HEK293 (cell line): ENCODE measurements at regions not wholly inside any gene's neighbourhood (a gene's known extent, or its start where the extent isn't known, plus 50 kb on each side); places are given as distances from the start of the nearest gene placed in this dataset.

ENCODE experiments used
- CTCF ChIP-seq: fragments of 450-650 bp; formaldehyde crosslinking; IDR thresholded peaks from 2 replicates; pipeline ENCODE4 v1.5.1; 2016; ENCODE audit warnings: missing biosample characterization, missing genetic modification characterization
- KLF16 ChIP-seq: fragments of 450-650 bp; formaldehyde crosslinking; IDR thresholded peaks from 2 replicates; pipeline ENCODE4 v1.5.1; 2017; ENCODE audit warnings: missing biosample characterization, missing genetic modification characterization
- SALL2 ChIP-seq: fragments of 450-650 bp; formaldehyde crosslinking; IDR thresholded peaks from 2 replicates; pipeline ENCODE4 v1.5.0; 2017; ENCODE audit warnings: missing biosample characterization, mild to moderate bottlenecking, missing genetic modification characterization, borderline replicate concordance
- ZBTB7A ChIP-seq: fragments of 450-650 bp; formaldehyde crosslinking; IDR thresholded peaks from 2 replicates; pipeline ENCODE4 v1.5.1; 2016; ENCODE audit warnings: low read depth, missing biosample characterization, missing genetic modification characterization
- ZNF157 ChIP-seq: fragments of 450-650 bp; formaldehyde crosslinking; IDR thresholded peaks from 2 replicates; pipeline ENCODE4 v1.5.1; 2016; ENCODE audit warnings: missing biosample characterization, missing genetic modification characterization
- ZNF174 ChIP-seq: fragments of 450-650 bp; formaldehyde crosslinking; IDR thresholded peaks from 2 replicates; pipeline ENCODE4 v1.5.0; 2017; ENCODE audit warnings: missing biosample characterization, mild to moderate bottlenecking, missing genetic modification characterization
- ZNF701 ChIP-seq: fragments of 450-650 bp; formaldehyde crosslinking; IDR thresholded peaks from 2 replicates; pipeline ENCODE4 v1.5.1; 2016; ENCODE audit warnings: missing biosample characterization, missing genetic modification characterization
- ZNF747 ChIP-seq: fragments of 450-650 bp; formaldehyde crosslinking; IDR thresholded peaks from 2 replicates; pipeline ENCODE4 v1.5.1; 2016; ENCODE audit warnings: missing biosample characterization, missing genetic modification characterization
- ZNF777 ChIP-seq: fragments of 450-650 bp; formaldehyde crosslinking; IDR thresholded peaks from 2 replicates; pipeline ENCODE4 v1.5.1; 2017; ENCODE audit warnings: missing biosample characterization, missing genetic modification characterization, borderline replicate concordance

- TF ChIP-seq ZBTB7A (tag by site-specific recombination) (no peak), ZNF701 (tag by site-specific recombination) (no peak), ZNF157 (tag by site-specific recombination) (no peak), KLF16 (no peak), CTCF (tag by site-specific recombination) (no peak), ZNF777 (tag by site-specific recombination) (no peak), ZNF747 (tag by site-specific recombination) (no peak), SALL2 (no peak), ZNF174 (tag by site-specific recombination) (no peak)
Measured at GRCh38 chr17:63033142-63033541, 67.1 kb downstream of the TANC2 start.
